Right lobe of liver (tissue), 6 donors: ENCODE measurements at regions not wholly inside any gene's neighbourhood (a gene's known extent, or its start where the extent isn't known, plus 50 kb on each side); places are given as distances from the start of the nearest gene placed in this dataset.

Source experiments
- ATAC-seq, 4 donors: fragments of 200-7000 bp; cut with Tn5 transposase; one replicate each; pipeline ENCODE4 v1.9.1; 2020; ENCODE audit warnings: mild to moderate bottlenecking in 4 of 4, moderate library complexity in 4 of 4
- DNase-seq, 3 donors: peaks; one replicate each; pipeline ENCODE4 v3.0.0-alpha.2; 2020
- H3K27ac ChIP-seq, 3 donors: fragments of 200-600 bp; one replicate each; pipeline ENCODE4 v1.8.0; 2022
- H3K27me3 ChIP-seq, 2 donors: fragments of 200-600 bp; one replicate each; pipeline ENCODE4 v1.8.0; 2022
- H3K36me3 ChIP-seq, 4 donors: fragments of 200-600 bp; sonication (generic) in 1 of 4; one replicate each; pipeline versions ENCODE4 v1.5.1 to v1.8.0; 2017 to 2022; ENCODE audit warnings: control low read depth in 1 of 4
- H3K4me1 ChIP-seq, 4 donors: fragments of 200-600 bp; sonication (generic) in 1 of 4; one replicate each; pipeline versions ENCODE4 v1.5.1 to v1.8.0; 2017 to 2022; ENCODE audit warnings: control low read depth in 1 of 4
- H3K4me3 ChIP-seq, 3 donors: fragments of 200-600 bp; one replicate each; pipeline ENCODE4 v1.8.0; 2022
- H3K9me3 ChIP-seq, 4 donors: fragments of 200-600 bp; sonication (generic) in 1 of 4; one replicate each; pipeline versions ENCODE4 v1.5.1 to v1.8.0; 2017 to 2022; ENCODE audit warnings: control low read depth in 1 of 4
- POLR2A ChIP-seq: fragments of 450-650 bp; IDR thresholded peaks from one replicate; pipeline ENCODE4 v1.6.1; 2017; ENCODE audit warnings: antibody characterized with exemption, mild to moderate bottlenecking
- WGBS: methylation state at CpG from one replicate; pipeline ENCODE4 v1.1.6; 2018; ENCODE audit warnings: low coverage, low lambda C conversion rate; ENCODE audit not compliant: insufficient coverage; ENCODE audit errors: missing lambda C conversion rate; 5-methylcytosine and 5-hydroxymethylcytosine counted together
- intact Hi-C, 2 donors: fragments of 100-400 bp; cut with DNase I; formaldehyde crosslinking; loops; one replicate each; pipeline versions ENCODE4 v1.11.2 to v1.14.1; 2022
- TF ChIP-seq, protein P1 (sequence below), 4 donors: fragments of 200-600 bp in 3 of 4; fragments of 450-650 bp in 1 of 4; IDR thresholded peaks; one replicate each; pipeline versions ENCODE4 v1.5.1 to v1.8.0; 2016 to 2022; ENCODE audit warnings: antibody characterized with exemption in 4 of 4, mild to moderate bottlenecking in 2 of 4
- donor health status: DM: no; HTN: yes; CAD: no.
- donor health status: DM: no; HTN: no; CAD: no.
- donor health status: DM: no; HTN: no; CAD: no.
- donor health status: DM: no; HTN: yes; CAD: no.
- donor health status: DM: no; HTN: yes; CAD: no.

GRCh38 chr4:71184195-71184781 lies 154.5 kb upstream of the SLC4A4 start:
- ATAC-seq (peak; percentile 22 to 40 (median 33)), DNase-seq (peak in 1 of 3 donors; percentile 61)
- 12% methylated on average over 10 of the region's 10 CpGs for WGBS
- TF ChIP-seq, protein P1, sequence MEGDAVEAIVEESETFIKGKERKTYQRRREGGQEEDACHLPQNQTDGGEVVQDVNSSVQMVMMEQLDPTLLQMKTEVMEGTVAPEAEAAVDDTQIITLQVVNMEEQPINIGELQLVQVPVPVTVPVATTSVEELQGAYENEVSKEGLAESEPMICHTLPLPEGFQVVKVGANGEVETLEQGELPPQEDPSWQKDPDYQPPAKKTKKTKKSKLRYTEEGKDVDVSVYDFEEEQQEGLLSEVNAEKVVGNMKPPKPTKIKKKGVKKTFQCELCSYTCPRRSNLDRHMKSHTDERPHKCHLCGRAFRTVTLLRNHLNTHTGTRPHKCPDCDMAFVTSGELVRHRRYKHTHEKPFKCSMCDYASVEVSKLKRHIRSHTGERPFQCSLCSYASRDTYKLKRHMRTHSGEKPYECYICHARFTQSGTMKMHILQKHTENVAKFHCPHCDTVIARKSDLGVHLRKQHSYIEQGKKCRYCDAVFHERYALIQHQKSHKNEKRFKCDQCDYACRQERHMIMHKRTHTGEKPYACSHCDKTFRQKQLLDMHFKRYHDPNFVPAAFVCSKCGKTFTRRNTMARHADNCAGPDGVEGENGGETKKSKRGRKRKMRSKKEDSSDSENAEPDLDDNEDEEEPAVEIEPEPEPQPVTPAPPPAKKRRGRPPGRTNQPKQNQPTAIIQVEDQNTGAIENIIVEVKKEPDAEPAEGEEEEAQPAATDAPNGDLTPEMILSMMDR (IDR thresholded peaks at IDR 0.05) = peak; percentile 57 to 73 (median 70)
- no peak for TF ChIP-seq POLR2A
- Histone ChIP-seq H3K27ac (no peak overlapping the region), H3K36me3 (no peaks in the 10 kb centered on the region), H3K4me1 (peaks cover 0 to 9% (median 0%) of the 10 kb centered on the region in 4 donors), H3K27me3 (no peaks in the 10 kb centered on the region), H3K4me3 (no peak overlapping the region), H3K9me3 (no peaks in the 10 kb centered on the region)
- intact Hi-C loops = no loop called here

DNA sequence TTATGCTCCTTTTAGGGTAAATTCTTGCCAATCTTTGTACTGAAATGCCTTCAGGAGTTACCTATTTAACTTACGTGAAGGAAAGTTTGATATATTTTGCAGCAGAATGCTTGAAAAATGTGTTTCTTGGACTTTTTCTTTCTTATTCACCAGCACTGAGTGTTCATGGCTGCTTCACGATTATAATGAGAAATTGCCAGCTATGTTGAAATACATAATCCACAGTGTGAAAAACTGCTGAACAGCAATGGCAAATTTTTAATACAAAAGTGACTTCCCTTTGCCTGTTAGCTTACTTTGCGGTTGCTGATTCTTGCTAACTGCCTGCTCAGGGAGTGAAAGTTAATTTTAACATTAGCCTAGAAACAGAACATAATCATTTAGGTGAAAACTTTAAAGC lies 153.8 kb upstream of the SLC4A4 start:
- TF ChIP-seq, protein P1 (IDR thresholded peaks at IDR 0.05) = no peak
- TF ChIP-seq POLR2A = no peak
- Histone ChIP-seq H3K27ac (no peak overlapping the region), H3K9me3 (no peaks in the 10 kb centered on the region), H3K27me3 (no peaks in the 10 kb centered on the region), H3K4me3 (no peak overlapping the region), H3K4me1 (peaks cover 0 to 9% (median 0%) of the 10 kb centered on the region in 4 donors), H3K36me3 (no peaks in the 10 kb centered on the region)
- intact Hi-C loops = no loop called here
- DNase-seq = no peak
- ATAC-seq = no peak
- 27% methylated on average over 3 of the region's 3 CpGs for WGBS

GRCh38 chr4:71186257-71186565 lies 152.6 kb upstream of the SLC4A4 start:
- Histone ChIP-seq H3K36me3 (no peaks in the 10 kb centered on the region), H3K4me1 (peaks cover 0 to 9% (median 0%) of the 10 kb centered on the region in 4 donors), H3K4me3 (peak overlapping the region; percentile 58 to 71 (median 67)), H3K9me3 (no peaks in the 10 kb centered on the region), H3K27me3 (no peaks in the 10 kb centered on the region), H3K27ac (peak overlapping the region; percentile 47 to 95 (median 64))
- DNase-seq = no peak
- intact Hi-C loops = no loop called here
- WGBS = 0% methylated on average over 8 of the region's 11 CpGs
- TF ChIP-seq, protein P1 (IDR thresholded peaks at IDR 0.05) = no peak
- TF ChIP-seq POLR2A = no peak
- no peak for ATAC-seq

- TF ChIP-seq, protein P1 (IDR thresholded peaks at IDR 0.05) = no peak
- peak; percentile 82 for TF ChIP-seq POLR2A
- peaks cover 0 to 9% (median 0%) of the 10 kb centered on the region in 4 donors for H3K4me1 ChIP-seq
- peak overlapping the region; percentile 65 to 95 (median 90) for H3K27ac ChIP-seq
- no peaks in the 10 kb centered on the region for H3K9me3 ChIP-seq
- intact Hi-C loops = no loop called here
- peak; percentile 75 to 85 (median 84) for DNase-seq
- peak overlapping the region; percentile 58 to 71 (median 67) for H3K4me3 ChIP-seq
- WGBS = under 1% methylated on average over 46 of the region's 105 CpGs
- H3K27me3 ChIP-seq = no peaks in the 10 kb centered on the region
- no peaks in the 10 kb centered on the region for H3K36me3 ChIP-seq
- ATAC-seq = peak; percentile 82 to 96 (median 88)
Observed at GRCh38 chr4:71186566-71187403, 152.0 kb upstream of the SLC4A4 start.
